ENCODE measurements at regions not wholly inside any gene's neighbourhood (a gene's known extent, or its start where the extent isn't known, plus 50 kb on each side); places are given as distances from the start of the nearest gene placed in this dataset.

- TF ChIP-seq POLR2A (IDR thresholded peaks at IDR 0.05) (no peak), POLR2AphosphoS5 (IDR thresholded peaks at IDR 0.05) (no peak)
Observed at GRCh38 chr16:79336437-79337229, 263.9 kb downstream of the MAF start.
